ENCODE measurements at regions not wholly inside any gene's neighbourhood (a gene's known extent, or its start where the extent isn't known, plus 50 kb on each side); places are given as distances from the start of the nearest gene placed in this dataset.

DNA sequence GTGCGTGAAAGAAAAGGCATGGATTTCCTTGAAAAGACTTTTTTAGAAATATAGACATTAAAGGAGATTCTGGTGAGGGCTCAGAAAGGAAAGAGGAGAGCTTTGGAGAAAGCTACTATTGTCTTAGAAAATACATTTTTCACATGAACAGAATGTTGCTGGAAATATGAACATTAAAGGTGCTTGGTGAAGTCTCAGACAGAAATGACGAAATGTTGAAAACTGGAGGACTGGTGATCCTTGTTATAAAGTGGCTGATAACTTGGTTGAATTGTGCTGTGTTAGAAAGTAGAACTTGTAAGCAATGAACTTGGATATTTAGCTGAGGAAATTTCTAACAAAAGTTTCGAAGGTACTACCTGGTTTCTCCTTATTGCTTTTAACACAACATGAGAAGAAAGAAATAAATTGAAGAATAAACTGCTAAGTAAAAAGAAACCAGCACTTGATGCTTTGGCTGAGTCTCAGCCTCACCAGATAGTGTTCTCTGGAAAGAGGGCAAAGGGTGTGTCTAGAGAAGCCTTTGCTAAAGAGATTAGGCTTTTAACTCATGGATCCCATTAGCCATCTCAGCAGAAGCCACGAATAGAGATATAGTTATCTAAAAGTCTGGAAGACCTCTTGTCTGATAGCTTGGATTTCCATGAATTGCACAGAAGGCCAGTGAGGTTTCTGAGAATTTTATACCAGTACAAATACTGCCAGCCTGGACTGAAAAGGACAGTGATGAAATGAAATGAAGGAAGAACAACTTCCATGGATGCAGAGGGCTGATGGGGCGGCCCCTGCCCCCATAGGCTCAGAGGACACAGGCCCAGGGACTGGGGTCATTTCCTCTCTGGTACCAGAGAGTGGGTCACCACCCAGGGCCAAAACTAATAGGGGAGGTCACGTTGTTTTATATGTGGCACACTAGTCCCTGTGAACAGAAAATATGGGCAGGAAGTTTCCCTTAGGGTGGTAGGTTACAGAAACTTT, 91.5 kb downstream of the RPL22L1 start (continued):
- TF ChIP-seq KDM2B (CRISPR knock-in tag; IDR thresholded peaks at IDR 0.05) (no peak), ZKSCAN1 (IDR thresholded peaks at IDR 0.05; ENCODE audit: low read depth, low read length) (no peak), TEAD2 (tag; IDR thresholded peaks at IDR 0.05) (no peak), PTTG1 (tag; IDR thresholded peaks at IDR 0.05; ENCODE audit: low read depth) (no peak), HCFC1 (IDR thresholded peaks at IDR 0.05; ENCODE audit: low read depth, low read length) (no peak), FIP1L1 (IDR thresholded peaks at IDR 0.05; ENCODE audit: low read depth, low read length, poor library complexity, severe bottlenecking) (no peak), HDAC8 (tag; IDR thresholded peaks at IDR 0.05) (no peak), PRPF4 (IDR thresholded peaks at IDR 0.05; ENCODE audit: insufficient read depth, low read depth, low read length, poor library complexity, severe bottlenecking) (no peak), ZKSCAN3 (CRISPR knock-in tag; IDR thresholded peaks at IDR 0.05) (no peak)
- TF ChIP-seq, protein P1, sequence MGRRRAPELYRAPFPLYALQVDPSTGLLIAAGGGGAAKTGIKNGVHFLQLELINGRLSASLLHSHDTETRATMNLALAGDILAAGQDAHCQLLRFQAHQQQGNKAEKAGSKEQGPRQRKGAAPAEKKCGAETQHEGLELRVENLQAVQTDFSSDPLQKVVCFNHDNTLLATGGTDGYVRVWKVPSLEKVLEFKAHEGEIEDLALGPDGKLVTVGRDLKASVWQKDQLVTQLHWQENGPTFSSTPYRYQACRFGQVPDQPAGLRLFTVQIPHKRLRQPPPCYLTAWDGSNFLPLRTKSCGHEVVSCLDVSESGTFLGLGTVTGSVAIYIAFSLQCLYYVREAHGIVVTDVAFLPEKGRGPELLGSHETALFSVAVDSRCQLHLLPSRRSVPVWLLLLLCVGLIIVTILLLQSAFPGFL (CRISPR knock-in tag; IDR thresholded peaks at IDR 0.05): no peak
- TF ChIP-seq, protein P2, sequence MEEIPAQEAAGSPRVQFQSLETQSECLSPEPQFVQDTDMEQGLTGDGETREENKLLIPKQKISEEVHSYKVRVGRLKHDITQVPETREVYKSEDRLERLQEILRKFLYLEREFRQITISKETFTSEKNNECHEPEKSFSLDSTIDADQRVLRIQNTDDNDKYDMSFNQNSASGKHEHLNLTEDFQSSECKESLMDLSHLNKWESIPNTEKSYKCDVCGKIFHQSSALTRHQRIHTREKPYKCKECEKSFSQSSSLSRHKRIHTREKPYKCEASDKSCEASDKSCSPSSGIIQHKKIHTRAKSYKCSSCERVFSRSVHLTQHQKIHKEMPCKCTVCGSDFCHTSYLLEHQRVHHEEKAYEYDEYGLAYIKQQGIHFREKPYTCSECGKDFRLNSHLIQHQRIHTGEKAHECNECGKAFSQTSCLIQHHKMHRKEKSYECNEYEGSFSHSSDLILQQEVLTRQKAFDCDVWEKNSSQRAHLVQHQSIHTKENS (CRISPR knock-in tag; IDR thresholded peaks at IDR 0.05): no peak

Measured in K562 (cell line).